NCI-H524 (cell line): ENCODE measurements at regions not wholly inside any gene's neighbourhood (a gene's known extent, or its start where the extent isn't known, plus 50 kb on each side); places are given as distances from the start of the nearest gene placed in this dataset.

Experiments
- DNase-seq, 2 experiments: peaks; one replicate each; lab custom pipeline; 2025; lab: John Stamatoyannopoulos, UW

DNA sequence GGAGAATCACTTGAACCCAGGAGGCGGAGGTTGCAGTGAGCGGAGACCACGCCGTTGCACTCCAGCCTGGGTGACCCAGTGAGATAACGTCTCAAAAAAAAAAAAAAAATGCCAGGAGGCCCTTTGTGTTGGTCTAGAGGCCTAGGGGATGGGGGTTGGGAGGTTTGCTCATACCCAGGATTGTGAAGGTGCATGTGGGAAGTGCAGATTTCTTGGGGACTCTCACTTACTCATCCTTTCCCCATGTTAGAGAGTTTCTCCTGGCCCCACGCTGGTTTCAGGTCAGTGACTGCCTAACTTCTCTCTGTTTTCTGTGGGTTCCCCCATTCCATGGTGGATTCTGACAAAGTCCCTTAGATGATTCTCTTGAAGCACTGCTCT lies 471.5 kb upstream of the CNTNAP2 start:
- DNase-seq: no peak

- DNase-seq: no peak
Observed at GRCh38 chr7:145644426-145645134, 472.0 kb upstream of the CNTNAP2 start.

DNA sequence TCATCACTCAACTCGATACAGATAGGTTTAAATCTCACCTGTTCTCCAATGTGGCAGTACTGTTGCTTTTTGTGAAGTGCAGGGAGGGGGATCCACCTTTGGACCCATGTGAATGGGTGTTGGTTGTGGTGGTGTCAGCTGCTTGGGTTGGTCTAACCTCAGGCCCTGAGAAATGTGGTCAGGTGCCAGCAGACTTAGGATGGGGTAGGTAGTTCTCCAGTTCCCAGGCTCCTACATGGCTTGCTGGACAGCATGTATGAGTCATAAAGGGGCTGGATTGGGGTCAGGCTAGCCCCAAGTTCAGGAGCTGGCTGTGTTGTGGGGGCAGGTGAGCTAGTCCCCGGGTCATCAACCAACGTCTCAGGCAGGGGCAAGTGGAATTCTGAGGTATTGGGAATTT lies 472.6 kb upstream of the CNTNAP2 start:
- DNase-seq: no peak

DNA sequence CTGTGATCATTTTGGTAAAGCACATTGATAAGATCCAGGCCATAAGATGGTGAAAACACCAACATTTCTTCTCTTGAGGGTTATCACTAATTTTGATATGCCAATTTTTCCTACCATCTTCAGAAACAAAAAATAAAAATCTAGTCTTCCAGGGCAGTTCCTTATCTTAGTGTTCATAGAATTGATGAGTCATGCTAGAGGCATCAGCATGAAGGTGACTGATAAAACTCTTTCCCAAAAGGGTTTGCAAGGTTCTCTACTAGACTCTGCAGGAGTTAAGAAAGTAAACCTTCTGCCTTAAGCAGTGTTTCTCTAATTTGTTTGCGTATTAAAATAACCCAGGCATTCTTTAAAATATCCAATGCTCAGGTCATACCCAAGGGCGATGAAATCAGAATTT lies 483.1 kb upstream of the CNTNAP2 start:
- no peak for DNase-seq

GRCh38 chr7:145624618-145625017 lies 492.0 kb upstream of the CNTNAP2 start:
- DNase-seq: no peak

- no peak for DNase-seq
Observed at GRCh38 chr7:145605963-145606362, 510.6 kb upstream of the CNTNAP2 start.

DNA sequence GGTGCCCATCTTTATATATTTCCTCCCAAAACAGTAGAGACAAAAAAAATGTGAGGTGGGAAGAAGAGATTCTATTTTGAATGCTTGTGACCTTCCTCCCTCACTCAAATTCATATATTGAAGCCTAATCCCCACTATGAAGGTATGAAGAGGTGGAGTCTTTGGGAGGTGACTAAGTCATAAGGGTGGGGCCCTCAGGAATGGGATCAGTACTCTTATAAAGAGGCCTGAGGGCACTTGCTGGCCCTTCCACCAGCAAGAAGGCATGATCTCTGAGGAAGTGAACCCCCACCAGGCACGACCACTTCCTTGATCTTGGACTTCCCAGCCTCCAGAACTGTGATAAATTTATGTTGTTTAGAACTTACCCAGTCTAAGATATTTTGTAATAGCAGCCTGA lies 517.2 kb upstream of the CNTNAP2 start:
- DNase-seq: no peak

DNA sequence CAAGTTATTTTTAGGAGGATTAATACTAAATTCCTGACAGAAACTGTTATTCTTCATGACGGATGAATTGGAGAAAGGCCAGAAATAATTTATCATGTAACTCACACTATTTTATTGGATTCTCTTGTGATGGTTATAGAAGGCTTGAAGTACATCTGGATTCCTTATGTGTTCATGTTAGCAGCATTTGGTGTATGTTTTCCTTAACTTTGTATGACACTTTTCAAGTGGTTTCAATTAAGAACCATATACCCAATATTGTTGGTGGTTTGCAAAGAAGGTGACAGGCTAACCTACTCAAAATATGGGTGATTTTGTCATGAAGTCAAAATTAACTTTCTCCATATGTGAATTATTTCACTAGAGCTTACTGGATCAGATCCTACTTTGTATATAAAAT lies 532.2 kb upstream of the CNTNAP2 start:
- DNase-seq: no peak

DNA sequence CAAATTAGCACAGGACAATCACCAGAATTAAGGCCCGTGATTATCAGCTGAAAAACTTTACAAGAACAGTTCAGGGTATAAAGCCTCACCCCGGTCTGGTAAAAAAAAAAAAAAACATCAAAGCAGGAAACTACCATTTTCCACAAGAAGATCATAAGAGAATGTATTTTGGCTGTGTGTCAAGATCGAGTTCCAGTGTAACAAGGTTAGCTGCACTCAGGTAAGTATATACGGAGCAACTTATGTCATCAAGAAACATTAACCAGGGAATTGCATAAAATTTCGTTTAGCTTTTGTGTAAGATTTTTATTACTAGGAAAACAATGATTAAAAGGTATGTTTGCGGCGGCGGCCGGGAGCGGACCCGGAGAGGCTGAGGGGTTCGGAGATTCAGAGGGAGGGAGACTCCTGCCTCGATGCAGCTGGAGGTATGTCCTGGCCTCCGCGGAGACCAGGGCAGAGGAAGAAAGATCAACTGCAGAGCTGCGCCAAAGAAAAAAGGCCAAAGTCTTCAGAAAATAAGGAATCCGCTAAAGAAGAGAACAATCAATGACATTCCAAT lies 533.8 kb upstream of the CNTNAP2 start:
- DNase-seq: no peak

DNA sequence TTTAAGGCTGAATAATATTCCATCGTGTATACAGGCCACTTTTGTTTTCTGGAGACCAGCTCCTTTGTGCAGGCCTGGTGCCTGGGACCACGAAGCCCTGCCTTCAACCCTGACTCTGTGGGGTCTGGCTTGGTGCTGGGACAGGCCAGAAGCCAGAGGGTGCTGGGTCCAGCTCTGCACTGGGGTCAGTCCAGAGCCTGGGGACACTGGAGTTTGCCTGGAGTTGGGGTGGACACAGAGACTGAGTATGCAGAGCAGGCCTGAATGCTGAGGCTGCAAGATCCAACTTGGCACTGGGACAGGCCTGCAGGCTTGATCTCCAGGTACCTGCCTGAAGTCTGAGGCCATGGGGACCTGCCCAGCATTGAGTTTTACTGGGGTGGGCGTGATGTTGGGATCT lies 558.8 kb upstream of the CNTNAP2 start:
- no peak for DNase-seq

- DNase-seq: no peak
Observed at GRCh38 chr7:145543242-145543641, 573.4 kb upstream of the CNTNAP2 start.

DNA sequence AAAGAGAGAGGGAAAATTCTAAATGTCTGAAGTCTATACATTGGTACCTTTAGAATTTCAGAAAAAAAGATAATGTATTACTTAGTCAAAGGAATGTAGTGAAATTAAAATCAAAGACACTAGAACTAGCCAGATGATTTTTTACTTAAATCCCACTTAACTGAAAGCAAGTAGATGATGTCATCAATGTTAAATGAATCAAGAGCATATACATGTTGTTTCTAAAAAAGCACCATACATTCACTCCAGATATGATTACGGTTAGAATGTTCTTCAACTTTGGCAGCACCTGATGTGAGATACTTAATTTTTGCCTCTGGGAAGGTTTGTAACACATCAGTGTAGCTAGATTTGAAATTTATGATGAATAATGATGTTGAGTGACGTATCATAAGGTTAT lies 576.7 kb upstream of the CNTNAP2 start:
- no peak for DNase-seq

- DNase-seq: no peak
Observed at GRCh38 chr7:145534301-145534700, 582.3 kb upstream of the CNTNAP2 start.

DNA sequence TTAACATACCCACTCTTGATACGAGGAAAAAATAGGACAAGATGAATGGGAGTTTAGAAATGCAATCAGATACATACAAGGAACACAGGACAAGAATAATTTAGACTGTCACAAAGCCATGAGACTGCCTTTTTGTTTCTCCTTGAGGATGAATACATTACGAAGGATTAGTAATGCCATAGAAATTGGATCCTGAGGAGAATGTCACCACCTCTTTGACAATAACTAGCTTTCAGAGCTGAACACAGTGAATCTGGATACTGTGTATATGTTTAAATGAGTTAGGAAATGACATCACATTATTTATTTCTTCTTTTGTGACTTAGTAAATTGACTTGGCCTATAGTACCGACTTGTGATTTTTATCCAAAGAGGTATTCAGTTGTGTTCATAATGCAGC lies 596.3 kb upstream of the CNTNAP2 start:
- no peak for DNase-seq

GRCh38 chr7:145511004-145511403 lies 605.6 kb upstream of the CNTNAP2 start:
- no peak for DNase-seq

DNA sequence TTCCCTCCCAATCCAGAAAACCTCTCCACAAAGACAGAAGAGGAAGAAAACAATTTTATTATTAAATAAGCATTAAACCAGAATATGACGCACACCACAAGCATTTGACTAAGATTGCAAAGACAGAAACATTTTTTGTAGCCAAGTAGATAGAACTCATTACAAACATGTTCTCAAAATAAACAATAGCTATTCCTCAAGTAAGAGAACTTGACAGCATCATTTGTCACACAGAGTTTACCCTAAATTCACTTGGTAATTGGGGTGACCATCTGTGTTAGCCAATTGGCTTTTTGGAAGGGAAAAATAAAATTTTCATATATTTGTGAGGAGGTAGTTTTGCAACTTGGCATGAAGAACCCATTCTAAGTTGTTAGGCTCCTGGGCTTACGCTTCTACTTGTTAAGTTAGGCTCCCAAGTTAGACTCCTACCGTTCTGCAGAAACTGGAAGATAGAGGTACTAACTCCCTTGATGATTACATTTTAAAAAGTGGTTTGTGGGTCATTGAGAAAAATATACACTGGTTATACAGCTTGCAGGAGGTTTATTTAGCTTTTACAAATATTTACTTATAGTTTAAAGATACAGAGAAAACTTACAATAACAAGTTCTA lies 618.6 kb upstream of the CNTNAP2 start:
- DNase-seq: no peak

DNA sequence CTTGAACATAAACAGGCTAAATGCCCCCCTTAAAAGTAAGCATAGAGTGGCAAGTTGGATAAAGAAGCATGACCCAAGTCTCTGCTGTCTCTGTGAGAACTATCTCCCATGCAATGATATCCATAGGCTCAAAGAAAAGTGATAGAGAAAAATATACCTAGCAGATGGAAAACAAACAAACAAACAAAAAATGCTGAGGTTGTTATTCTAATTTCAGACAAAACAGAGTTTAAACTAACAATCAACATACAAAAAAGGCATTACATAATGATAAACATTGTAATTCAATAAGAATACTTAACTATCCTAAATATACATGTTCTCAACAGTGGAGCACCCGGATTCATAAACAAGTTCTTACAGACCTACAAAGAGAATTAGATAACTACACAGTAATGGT lies 626.2 kb upstream of the CNTNAP2 start:
- DNase-seq: no peak

DNA sequence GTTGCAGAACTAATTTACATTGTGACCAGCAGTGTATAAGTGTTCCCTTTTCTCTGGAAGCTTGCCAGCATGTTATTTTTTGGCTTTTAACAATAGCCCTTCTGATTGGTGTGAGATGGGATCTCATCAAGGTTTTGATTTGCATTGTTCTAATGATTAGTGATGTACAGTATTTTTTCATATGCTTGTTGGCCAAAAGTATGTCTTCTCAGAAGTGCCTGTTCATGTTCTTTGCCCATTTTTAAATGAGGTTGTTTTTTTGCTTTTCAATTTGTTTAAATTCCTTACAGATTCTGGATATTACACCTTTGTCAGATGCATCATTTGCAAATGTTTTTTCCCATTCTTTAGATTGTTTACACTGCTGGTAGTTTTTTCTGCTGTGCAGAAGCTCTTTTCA lies 627.0 kb upstream of the CNTNAP2 start:
- no peak for DNase-seq

GRCh38 chr7:145488816-145489215 lies 627.8 kb upstream of the CNTNAP2 start:
- DNase-seq: no peak

DNA sequence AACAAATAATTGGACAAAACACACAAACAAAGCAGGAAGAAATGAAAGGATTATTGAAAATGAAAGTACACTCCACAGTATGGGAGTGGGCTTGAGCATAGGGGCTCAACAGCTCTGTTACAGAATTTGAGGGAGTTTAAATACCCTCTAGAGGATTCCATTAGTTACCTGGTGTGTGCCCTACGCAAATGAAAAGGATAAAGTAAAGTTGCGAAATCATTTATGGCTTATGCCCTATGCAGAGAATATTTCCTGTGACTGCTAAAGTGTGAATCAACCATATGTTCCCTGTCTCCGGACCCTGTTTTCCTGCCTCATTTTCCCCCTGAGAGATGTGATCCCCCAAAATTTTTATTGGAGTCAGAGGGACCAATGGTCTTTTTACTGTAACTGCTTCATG lies 634.6 kb upstream of the CNTNAP2 start:
- no peak for DNase-seq

DNA sequence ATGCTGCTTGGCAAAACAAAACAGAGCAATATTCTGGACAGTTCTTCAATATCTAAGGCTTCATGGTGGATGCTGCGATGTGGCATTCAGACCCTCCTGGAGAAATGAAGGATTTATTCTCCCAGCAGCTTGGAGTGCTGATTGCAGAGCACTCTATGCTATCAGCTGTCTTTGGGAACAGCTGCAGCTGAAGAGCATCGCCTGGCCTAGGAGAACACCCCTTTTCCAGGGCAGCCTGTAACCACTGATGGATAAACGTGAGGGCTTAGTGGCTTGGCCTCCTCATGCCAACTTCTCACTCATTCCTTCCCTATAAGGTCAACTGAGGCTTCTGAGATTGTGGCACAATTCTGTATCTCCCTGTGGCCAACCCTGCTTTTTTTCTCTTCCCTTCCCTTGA lies 638.1 kb upstream of the CNTNAP2 start:
- peak in 1 of 2 experiments; percentile 14 for DNase-seq

- DNase-seq: no peak
Observed at GRCh38 chr7:145474009-145474686, 638.3 kb upstream of the TPK1 start.

DNA sequence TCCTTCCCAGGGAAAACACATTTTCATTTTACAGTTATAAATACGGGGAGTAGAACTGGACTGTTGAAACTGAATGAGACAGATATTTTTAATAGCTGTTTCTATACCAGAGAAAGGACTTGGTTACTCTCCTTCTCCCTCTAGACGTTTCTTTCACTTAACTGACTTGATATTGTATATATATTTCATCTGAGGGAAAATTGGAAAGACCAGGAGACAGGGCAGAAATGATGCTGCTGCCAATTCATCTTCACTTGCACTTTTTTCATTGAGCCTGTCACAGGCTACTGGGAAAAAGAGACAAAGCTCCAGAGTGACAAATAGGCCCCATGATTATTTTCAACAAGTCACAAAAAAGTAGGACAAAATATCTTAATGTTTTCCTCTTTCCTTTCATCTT lies 636.0 kb upstream of the TPK1 start:
- DNase-seq: no peak
